HG02970 (cell line): ENCODE measurements at regions not wholly inside any gene's neighbourhood (a gene's known extent, or its start where the extent isn't known, plus 50 kb on each side); places are given as distances from the start of the nearest gene placed in this dataset.
"Not testable (repeated sequence)": the region's sequence is repeated elsewhere in the genome, so short reads cannot be mapped to it uniquely, and the experiment has no call there.

ENCODE experiments used
- ATAC-seq: cut with Tn5 transposase; IDR thresholded peaks from one replicate; pipeline ENCODE4 v1.9.1; 2021; ENCODE audit warnings: mild to moderate bottlenecking, moderate library complexity, moderate number of reproducible peaks; ENCODE audit not compliant: unreplicated experiment, low FRiP score

DNA sequence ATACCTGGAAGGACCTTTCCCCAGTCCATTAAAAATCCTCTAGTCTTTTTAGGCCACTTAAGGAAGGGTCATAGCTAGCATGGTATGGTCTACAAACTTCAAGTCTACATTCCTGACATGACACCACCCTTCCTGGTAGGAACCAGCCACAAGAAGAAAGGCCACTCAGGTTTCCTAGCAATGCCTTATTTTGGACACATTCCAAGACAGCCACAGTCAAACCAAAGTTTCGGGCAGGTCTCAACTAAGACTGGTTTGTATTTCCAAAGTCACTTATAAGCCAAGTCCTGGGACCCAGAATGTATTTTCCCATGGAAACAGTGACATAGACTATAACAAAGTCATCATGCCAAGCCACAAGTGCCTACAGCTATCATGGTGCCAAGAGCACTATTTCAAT is 50.6 kb upstream of the SLC44A3 start:
- ATAC-seq: no peak

DNA sequence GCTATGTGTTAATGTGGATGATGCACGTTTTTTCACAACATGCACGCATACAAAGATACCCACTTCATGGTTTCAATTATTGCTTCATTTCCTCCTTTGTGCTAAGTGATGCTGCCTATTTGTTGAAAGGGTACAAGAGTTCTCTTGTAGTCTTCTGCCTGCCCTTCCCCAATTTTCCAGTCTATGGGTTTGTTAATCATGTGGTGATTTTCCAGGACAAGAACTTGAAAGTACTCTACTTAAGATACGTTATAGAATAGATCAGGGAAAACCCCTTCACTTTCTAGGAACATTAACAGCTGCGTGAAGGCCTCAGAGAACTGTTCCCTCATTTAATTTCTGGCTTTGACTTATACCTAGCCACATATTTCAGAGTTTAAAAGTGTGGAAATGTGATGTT is 52.1 kb upstream of the SLC44A3 start:
- ATAC-seq: no peak

DNA sequence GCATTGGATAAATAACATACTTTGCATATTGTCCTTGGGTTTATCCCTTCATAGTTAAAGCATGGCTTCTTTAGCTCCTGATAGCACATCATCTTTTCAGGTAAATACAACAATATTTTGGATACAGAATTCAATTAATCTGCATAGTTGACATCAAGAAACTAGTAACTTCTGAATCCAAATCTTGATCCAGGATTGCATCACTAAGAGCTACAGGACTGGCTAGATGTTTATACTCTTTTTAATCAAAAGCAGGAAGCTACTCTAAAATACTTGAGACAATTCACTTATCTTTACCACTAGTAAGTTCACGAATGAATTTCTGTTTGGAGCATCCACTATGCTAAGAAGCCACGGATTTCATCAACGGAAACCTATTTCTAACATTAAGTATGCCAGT is 54.2 kb upstream of the SLC44A3 start:
- ATAC-seq: no peak

DNA sequence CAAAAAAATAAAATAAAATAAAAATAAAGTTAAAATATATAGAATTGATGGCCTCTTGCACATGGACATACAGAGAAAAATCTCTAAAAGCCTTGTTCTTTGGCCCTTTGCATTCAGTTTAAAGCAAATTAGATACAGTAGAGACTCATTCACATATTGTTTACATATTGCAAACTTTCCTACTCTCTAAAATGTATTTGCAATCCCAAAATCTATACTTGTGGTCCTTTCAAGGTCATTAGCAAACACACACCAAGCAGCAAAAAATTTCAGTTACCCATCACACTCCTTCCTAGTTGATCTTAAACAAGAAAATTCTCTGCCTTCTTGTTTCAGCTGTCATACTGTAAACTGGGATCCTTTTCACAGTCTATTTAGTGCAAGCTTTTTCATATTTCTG is 61.0 kb upstream of the SLC44A3 start:
- no peak for ATAC-seq

DNA sequence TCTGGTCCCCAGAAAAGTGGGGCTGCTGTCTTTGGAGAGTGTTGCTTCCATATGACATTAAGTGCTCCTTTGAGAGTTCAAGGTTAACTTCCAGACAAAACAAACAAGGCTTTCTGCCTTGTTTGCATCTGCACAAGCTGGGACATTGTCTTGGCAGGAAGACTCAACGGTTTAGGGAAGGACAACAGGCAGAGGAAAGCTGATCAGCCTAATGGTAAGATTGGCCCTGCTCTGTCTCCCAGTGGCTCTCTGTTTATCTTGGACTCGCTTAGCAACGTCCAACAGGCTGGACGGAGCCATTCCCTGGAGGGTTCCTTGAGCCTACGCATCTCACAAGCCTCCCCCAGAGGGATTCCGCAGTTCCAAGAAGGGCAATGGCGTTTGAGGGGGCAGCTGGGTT is 62.2 kb upstream of the SLC44A3 start:
- ATAC-seq: no peak

DNA sequence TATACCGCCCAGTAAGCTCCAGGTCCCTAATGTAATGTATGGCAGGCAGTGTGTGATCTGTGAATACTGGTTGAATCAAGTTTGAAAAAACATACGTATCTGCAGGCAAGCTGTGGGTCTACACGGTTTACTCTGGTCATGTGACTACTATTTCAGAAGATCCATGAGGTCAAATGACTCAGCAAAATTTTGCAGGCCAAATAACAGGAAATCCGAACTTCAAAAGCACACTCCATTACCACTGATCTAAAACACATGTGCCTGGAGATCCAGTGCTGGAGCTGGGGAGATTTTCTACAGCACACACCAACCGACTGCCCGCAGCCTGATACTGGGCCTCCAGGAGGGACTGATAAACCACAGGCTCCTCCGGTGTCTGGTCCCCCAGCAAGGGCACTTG is 64.5 kb upstream of the SLC44A3 start:
- ATAC-seq: no peak

DNA sequence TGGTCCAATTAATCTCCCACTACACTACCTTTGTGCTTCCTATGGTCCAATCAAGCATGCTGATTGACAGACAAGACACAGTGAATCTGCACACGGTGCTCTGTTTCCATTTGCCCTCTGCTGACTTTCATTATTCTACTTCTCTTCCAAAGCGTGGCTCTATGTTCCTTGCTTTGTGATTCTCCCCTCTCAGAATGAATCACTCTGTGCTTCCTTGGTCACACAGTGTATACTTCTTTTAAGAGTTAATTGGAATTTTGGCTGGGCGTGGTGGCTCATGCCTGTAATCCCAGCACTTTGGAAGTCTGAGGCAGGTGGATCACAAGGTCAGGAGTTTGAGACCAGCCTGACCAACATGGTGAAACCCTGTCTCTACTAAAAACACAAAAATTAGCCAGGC is 65.1 kb upstream of the SLC44A3 start:
- ATAC-seq: not testable (repeated sequence)

DNA sequence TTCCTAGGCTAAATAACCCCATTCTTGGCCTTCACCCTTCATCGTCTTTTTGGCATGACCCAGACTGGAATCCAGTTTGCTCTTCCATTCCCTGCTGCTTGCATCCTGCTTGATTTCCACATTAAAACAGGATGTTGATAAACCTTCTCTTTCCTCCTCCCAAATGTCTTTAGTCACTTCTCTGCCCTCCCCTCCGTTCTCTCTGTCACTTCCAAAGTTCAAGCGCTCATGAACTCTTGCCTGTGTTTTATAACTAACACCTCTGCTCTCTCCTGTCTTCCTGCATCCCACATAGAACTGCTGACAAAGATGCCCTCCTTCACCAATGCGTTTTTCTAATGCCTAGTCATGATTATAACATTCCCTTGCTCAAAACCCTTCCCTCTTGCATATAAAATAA is 65.6 kb upstream of the SLC44A3 start:
- ATAC-seq: no peak

DNA sequence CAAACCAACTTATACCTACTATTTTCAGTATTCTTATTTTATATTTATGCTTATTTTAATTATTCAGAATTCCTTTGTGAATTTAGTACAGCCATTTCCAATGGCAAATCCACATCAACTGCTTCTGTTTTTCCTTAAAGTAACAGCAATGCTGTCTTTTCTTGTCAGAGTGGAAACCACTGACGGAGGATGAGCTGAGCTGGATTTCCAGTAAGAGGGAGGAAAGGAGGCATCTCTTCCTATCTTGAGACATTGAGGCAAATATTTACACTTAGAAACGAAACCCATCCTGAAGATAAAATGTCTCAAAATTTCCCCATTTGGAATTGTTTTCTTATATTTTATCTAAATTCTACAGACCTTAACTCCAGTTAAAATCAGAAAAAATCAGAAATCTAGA is 66.1 kb upstream of the SLC44A3 start:
- no peak for ATAC-seq

DNA sequence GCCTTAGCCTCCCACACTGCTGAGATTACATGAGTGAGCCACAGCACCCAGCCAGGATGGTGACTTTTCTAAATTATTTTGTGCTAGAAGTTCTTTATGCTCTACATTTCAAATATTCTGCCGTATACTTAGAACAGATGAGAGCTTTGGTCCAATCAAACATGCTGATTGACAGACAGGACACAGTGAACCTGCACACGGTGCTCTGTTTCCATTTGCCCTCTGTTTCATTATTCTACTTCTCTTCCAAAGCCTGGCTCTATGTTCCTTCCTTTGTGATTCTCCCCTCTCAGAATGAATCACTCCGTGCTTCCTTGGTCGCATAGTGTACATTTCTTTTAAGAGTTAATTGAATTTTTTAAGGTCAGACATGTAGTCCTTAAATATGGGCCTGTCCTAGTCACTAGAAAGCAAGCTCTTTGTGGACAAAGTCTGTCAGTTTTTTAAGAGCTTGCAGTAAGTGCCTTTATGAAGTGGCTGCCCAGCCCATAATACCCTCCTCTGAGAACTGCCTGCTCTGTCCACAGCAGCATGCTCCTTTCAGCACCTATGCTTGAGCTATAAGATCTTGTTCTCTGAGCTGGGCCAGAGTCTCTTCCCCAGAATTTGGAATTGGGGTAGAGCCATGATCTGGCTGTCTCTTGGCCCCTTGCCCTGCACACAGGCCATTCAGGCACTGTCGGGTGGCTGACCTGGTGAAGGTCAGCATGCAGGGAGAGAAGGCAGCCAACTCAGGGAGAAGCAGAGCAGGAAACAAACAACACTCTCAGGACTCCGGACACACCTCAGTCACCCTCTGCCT is 66.8 kb upstream of the SLC44A3 start:
- ATAC-seq: no peak

DNA sequence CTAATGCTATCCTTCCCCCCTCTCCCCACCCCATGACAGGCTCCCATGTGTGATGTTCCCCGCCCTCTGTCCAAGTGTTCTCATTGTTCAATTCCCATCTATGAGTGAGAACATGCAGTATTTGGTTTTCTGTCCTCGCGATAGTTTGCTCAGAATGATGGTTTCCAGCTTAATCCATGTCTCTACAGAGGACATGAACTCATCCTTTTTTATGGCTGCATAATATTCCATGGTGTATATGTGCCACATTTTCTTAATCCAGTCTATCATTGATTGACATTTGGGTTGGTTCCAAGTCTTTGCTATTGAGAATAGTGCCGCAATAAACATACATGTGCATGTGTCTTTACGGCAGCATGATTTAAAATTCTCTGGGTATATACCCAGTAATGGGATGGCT is 68.7 kb upstream of the SLC44A3 start:
- not testable (repeated sequence) for ATAC-seq

DNA sequence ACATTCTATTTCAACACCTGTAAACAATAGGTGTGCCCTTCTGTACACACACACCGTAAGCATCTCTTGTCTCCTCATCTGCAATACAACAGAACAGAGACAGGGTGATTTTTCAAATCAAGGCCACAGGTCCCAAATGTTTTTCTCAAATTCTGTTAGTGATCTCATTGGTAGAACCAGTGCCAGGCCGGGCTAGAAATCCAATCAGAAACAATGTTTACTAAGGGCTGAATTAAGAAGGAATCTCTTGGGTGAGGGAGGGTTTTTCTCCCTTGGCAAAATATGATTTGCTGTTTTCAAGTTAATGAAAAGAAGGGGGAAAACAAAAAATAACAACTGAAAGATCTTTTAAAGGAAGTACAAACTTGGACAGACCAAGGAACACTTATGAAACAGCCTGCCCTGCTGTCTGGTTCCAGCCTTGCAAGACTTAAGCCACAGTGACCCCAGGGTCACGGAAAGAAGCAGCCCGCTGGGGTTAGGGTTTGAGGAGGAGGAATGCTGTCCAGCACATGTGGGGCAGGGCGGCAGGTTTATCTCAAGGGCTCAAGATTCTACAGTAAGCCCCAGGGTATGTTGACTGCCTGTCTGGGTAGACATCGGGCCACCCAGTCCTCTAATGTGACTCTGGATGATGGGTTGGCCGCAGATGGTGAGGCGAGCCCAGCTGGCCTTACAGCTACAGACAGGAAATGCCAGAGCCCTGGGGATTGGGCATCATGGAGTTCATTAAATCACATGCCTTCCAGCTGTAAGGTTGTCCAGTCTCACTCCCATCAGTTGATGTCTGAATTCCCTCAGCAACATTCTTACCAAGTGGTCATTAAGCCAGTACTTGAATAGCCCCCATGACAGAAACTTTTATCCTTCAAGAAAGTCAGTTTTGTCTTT is 73.3 kb upstream of the SLC44A3 start:
- ATAC-seq: no peak

DNA sequence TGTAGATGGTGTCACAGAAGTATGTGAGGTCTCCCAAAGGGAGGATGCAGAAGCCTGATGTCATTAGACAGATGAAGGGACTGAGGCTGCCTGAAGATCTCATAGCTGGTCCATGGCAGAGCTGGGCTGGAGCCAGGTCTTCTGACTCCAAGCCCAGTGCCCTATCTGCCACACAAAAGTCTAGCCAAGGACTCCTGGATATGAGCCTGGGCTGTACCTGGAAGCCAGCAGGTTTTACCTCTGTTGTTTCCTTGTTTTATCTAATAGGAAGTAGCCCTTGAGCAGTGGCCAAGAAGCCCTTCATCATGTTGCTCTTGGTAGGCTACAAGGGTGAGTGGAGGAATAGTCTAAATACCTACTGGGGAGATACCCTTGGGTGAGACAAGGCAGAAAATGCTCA is 74.4 kb upstream of the SLC44A3 start:
- ATAC-seq: no peak

DNA sequence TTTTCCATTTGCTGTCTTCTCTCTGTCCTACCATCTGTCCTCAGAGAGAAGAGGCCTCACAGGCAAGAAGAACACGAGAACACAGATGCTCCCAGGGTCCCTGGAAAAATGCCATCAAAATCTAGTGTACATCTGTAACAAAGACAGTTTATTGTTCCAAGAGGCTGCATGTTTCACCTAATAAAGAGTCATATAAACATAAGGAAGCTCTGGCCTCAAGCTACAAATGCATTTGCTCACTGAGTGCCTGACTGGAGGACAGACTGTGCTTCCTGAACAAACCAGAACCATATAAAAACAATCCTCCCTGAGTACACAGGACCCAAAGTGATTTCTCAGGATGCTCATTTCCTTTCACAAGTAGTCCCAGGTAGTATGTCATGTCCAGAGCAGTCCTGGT is 76.3 kb upstream of the SLC44A3 start:
- no peak for ATAC-seq

DNA sequence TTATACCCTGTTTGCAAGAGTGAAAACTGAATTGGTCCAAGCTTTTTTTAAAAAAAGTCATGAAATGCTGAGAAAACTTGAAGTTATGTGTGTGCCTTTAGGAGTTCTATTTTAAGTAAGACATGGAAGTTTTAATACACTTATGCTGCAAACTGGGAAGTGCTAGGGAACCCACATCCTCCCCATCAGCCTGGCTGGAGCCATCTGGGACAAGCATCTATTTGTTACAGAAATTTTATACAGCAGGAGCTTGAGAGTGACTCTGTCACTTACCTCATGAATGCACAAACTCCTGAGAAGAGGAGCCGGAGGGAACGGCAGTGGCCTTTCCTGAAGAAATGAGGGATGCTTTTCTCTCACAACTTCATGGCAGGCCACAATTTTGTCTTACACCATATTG is 78.2 kb upstream of the SLC44A3 start:
- ATAC-seq: no peak

DNA sequence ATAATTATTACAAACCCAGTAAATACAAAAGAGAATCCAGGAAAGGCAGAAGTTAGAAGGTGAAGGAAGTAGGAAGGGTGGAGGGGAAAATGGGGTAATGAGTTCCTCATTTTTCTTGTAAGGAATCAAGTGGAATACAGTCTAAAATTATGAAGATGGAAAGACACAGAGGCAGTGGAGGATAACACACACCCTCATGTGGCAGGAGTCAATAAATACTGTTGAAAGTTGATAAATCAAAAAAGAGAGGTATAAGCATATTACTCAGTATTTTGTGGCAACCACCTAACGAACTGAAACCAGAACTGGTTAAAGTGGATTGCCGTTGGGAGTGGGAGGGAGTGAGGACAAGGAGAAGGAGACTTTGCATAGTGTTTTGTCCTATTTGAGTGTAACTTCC is 78.6 kb upstream of the SLC44A3 start:
- ATAC-seq: no peak

DNA sequence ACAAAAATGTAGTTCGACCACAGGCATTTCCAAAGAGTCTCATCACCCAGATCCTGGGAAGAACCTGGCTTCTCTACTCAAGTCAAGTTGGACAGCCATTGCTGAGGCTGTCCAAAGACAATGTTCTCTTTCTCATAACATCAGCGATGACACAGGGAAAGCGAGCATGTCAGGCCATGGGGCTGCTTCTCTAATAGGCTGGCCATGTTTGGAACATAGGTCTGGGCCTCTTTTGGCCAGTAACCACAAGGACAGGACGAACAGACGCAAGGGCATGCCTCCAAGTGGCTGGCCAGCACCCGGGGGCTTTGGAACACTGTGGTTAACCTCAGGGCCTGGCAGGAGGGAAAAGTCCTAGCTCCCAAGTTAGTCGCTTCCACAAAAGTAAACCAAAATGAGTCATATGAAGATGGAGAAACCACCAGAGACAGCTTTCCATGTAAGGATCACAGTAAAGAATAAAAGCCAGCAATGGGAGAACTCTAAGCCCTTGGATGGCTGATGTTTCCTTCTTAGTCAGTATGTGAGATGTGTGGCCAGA is 80.6 kb upstream of the SLC44A3 start:
- no peak for ATAC-seq

DNA sequence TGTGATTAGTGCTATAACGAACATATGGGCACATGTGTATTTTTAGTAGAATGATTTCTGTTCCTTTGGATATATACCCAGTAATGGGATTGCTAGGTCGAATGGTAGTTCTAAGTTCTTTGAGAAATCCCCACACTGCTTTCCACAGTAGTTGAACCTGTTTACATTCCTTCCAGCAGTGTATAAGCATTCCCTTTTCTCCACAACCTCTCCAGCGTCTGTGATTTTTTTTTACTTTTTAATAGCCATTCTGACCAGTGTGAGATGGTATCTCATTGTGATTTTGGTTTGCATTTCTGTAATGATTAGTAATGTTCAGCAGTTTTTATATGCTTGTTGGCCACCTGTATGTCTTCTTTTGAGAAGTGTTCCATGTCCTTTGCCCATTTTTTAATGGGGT is 81.8 kb upstream of the SLC44A3 start:
- no peak for ATAC-seq

DNA sequence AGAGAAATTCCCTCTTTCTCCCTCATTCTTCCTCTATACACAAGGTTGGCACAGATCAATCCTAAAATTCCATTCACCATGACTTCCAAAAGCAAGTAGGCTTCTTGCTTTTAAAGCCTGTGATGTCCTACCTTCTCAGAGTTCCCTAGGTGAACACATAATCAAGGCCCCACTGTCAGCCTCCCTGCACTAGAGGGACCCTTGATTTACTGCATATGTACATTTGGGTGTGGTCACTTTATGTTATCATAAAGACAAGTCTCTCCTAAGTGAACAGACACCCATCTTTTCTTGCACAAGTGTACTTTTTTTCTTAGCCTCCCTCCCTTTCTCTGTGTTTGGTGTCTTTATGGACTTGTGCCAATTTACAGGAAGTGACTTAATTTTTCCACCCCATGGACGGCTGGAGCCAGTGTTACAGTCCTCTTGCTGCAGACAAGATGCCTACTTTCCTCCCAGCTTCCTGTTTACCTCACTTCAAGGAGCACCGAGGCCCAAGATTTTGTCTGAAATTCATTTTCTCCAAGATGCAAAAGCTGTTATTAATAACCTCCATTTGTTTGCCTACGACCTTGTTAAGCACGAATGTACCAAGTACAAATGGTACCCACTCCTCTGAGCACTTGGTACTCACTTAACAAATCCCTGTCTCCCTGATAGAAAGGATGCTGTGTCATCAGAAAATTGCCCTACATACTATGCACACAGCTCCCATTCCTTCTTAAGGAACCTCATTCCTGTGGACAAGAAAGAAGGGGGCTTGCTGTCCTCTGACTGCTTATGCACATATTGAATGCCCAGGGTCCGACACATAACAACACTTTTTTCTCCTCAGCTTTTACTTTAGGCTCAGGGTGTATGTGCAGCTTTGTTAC is 82.8 kb upstream of the SLC44A3 start:
- no peak for ATAC-seq

DNA sequence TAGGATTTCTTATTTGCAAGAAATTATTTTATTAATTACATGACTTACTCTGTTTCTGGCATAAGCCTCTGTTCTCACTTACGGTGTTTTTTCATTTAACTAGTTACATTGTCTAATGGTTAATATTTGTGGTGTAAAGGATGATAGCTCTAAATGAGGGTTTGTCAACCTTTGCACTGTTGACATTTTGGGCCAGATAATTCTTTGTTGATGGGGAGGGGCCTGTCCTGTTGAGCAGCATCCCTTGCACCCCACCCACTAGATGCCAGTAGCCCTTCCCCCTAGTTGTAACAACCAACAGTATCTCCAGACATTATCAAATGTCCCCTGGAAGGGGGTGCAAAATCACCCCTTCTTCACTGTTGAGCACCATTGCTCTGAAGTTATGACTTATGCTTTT is 83.6 kb upstream of the SLC44A3 start:
- ATAC-seq: no peak

DNA sequence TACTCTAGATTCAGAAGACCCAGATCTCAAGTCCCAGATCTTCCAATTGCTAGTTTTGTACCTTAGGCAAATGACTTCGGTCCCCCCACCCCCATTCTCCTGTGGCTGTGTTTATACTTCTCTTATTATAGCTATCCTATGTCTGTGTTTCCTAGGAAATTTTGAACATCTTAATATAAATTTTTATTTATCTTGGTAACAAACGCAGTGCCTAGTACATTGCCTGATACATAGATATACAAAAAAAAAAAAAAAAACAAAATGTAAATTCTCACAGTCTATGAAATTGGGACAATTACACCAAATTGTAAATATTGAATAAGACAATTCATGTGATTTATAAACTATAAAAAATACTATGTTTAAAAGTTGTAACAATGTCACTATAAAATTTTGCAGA is 84.1 kb upstream of the SLC44A3 start:
- no peak for ATAC-seq
